Ishikawa (cell line): ENCODE measurements at regions not wholly inside any gene's neighbourhood (a gene's known extent, or its start where the extent isn't known, plus 50 kb on each side); places are given as distances from the start of the nearest gene placed in this dataset.

Experiments
- CEBPB ChIP-seq: IDR thresholded peaks from 2 replicates; pipeline ENCODE4 v1.6.1; 2012
- CREB1 ChIP-seq: IDR thresholded peaks from 2 replicates; pipeline ENCODE4 v1.6.1; 2012; ENCODE audit warnings: low read depth
- EP300 ChIP-seq: IDR thresholded peaks from 2 replicates; pipeline ENCODE4 v1.6.1; 2012; ENCODE audit warnings: borderline replicate concordance
- FOXM1 ChIP-seq: IDR thresholded peaks from 2 replicates; pipeline ENCODE4 v1.6.1; 2012; ENCODE audit warnings: low read depth, borderline replicate concordance
- MAX ChIP-seq: IDR thresholded peaks from 2 replicates; pipeline ENCODE4 v1.6.1; 2012
- RAD21 ChIP-seq: IDR thresholded peaks from 2 replicates; pipeline ENCODE4 v1.6.1; 2012; ENCODE audit warnings: low read depth
- REST ChIP-seq: IDR thresholded peaks from 2 replicates; pipeline ENCODE4 v1.6.1; 2012; ENCODE audit warnings: low read depth, mild to moderate bottlenecking
- TAF1 ChIP-seq: IDR thresholded peaks from 2 replicates; pipeline ENCODE4 v1.6.1; 2012; ENCODE audit warnings: low read depth, mild to moderate bottlenecking
- YY1 ChIP-seq: IDR thresholded peaks from 2 replicates; pipeline ENCODE4 v1.6.1; 2012; ENCODE audit warnings: low read depth
- ZBTB7A ChIP-seq: IDR thresholded peaks from 2 replicates; pipeline ENCODE4 v1.6.1; 2012; ENCODE audit warnings: low read depth

GRCh38 chr6:105774247-105774646 lies 311.9 kb upstream of the PRDM1 start:
- TF ChIP-seq RAD21 (no peak), YY1 (no peak), FOXM1 (no peak), ZBTB7A (no peak), TAF1 (no peak), EP300 (no peak), CREB1 (no peak), MAX (no peak), CEBPB (no peak), REST (no peak)
